ENCODE measurements at regions not wholly inside any gene's neighbourhood (a gene's known extent, or its start where the extent isn't known, plus 50 kb on each side); places are given as distances from the start of the nearest gene placed in this dataset.

DNA sequence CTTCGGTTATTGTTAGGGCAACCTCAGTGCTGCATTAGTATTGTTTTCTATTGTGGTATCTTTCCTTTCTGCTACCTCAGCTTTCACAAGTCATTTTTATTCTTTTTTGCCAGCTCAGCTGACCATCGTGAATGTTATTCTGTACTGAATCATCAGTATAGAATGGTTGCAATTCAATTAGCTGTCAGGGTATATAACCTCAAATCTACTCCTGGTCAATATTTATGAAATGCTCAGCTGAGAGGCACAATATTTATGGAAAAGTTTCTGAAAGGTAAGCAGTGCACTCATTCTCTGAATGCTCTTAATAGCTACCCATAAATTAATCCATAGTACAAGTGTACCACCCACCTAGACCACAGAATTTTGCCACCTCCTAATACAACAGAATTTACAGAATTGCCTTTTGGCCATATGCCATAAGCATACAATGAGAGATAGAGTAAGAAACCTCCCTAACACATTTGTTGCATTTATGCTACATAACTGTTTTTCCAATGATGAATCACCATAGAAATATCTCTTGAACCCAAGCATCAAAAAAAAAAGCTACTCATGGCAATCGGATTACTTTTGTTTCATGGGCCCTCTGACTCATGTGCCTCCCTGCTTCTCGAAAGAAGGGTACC lies 732.6 kb upstream of the CHRM3 start:
- TF ChIP-seq, protein P1, sequence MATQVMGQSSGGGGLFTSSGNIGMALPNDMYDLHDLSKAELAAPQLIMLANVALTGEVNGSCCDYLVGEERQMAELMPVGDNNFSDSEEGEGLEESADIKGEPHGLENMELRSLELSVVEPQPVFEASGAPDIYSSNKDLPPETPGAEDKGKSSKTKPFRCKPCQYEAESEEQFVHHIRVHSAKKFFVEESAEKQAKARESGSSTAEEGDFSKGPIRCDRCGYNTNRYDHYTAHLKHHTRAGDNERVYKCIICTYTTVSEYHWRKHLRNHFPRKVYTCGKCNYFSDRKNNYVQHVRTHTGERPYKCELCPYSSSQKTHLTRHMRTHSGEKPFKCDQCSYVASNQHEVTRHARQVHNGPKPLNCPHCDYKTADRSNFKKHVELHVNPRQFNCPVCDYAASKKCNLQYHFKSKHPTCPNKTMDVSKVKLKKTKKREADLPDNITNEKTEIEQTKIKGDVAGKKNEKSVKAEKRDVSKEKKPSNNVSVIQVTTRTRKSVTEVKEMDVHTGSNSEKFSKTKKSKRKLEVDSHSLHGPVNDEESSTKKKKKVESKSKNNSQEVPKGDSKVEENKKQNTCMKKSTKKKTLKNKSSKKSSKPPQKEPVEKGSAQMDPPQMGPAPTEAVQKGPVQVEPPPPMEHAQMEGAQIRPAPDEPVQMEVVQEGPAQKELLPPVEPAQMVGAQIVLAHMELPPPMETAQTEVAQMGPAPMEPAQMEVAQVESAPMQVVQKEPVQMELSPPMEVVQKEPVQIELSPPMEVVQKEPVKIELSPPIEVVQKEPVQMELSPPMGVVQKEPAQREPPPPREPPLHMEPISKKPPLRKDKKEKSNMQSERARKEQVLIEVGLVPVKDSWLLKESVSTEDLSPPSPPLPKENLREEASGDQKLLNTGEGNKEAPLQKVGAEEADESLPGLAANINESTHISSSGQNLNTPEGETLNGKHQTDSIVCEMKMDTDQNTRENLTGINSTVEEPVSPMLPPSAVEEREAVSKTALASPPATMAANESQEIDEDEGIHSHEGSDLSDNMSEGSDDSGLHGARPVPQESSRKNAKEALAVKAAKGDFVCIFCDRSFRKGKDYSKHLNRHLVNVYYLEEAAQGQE (IDR thresholded peaks at IDR 0.05; ENCODE audit: borderline replicate concordance) = no peak
- TF ChIP-seq, protein P2, sequence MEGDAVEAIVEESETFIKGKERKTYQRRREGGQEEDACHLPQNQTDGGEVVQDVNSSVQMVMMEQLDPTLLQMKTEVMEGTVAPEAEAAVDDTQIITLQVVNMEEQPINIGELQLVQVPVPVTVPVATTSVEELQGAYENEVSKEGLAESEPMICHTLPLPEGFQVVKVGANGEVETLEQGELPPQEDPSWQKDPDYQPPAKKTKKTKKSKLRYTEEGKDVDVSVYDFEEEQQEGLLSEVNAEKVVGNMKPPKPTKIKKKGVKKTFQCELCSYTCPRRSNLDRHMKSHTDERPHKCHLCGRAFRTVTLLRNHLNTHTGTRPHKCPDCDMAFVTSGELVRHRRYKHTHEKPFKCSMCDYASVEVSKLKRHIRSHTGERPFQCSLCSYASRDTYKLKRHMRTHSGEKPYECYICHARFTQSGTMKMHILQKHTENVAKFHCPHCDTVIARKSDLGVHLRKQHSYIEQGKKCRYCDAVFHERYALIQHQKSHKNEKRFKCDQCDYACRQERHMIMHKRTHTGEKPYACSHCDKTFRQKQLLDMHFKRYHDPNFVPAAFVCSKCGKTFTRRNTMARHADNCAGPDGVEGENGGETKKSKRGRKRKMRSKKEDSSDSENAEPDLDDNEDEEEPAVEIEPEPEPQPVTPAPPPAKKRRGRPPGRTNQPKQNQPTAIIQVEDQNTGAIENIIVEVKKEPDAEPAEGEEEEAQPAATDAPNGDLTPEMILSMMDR (IDR thresholded peaks at IDR 0.05; ENCODE audit: poor library complexity, severe bottlenecking) = no peak
- TF ChIP-seq POLR2AphosphoS5 (IDR thresholded peaks at IDR 0.05) = no peak
- TF ChIP-seq EZH2 (IDR thresholded peaks at IDR 0.05; ENCODE audit: borderline replicate concordance, insufficient read depth, low read length, poor library complexity, severe bottlenecking) = no peak
- TF ChIP-seq EP300 (conservative IDR thresholded peaks at IDR 0.05; ENCODE audit: poor library complexity, severe bottlenecking) = no peak
- TF ChIP-seq RAD21 (conservative IDR thresholded peaks at IDR 0.05) = no peak
- no peak for TF ChIP-seq MXI1 (conservative IDR thresholded peaks at IDR 0.05; ENCODE audit: poor library complexity, severe bottlenecking)
- no peak for TF ChIP-seq TAF1 (IDR thresholded peaks at IDR 0.05; ENCODE audit: low read depth)

Measured in neural cell (in vitro differentiated cells).